OCI-LY3 (cell line): ENCODE measurements at regions not wholly inside any gene's neighbourhood (a gene's known extent, or its start where the extent isn't known, plus 50 kb on each side); places are given as distances from the start of the nearest gene placed in this dataset.

Source experiments
- H2AFZ ChIP-seq: fragments of 200-600, 300-600 bp; shearing (Covaris generic); 2 replicates; pipeline ENCODE4 v1.6.0; 2014; ENCODE audit warnings: antibody characterized with exemption, low read depth, low read length
- H3K27ac ChIP-seq: fragments of 200-600, 300-600 bp; sonication (generic); 2 replicates; pipeline ENCODE4 v1.5.1; 2014; ENCODE audit warnings: mild to moderate bottlenecking, low read length, moderate library complexity, mixed read lengths
- H3K27me3 ChIP-seq: fragments of 200-600, 300-600 bp; sonication (generic); 2 replicates; pipeline ENCODE4 v1.6.1; 2014; ENCODE audit warnings: low read depth, low read length, mixed read lengths
- H3K36me3 ChIP-seq: fragments of 200-600, 300-600 bp; sonication (generic); replicated peaks from 2 replicates; pipeline ENCODE3; 2014; ENCODE audit warnings: low read depth, low read length, mixed read lengths
- H3K4me1 ChIP-seq: fragments of 300-600, 200-600 bp; sonication (generic); 2 replicates; pipeline ENCODE4 v1.6.1; 2014; ENCODE audit warnings: low read length, mixed read lengths
- H3K4me2 ChIP-seq: fragments of 200-600, 300-600 bp; sonication (generic); 2 replicates; pipeline ENCODE4 v1.6.1; 2014; ENCODE audit warnings: low read length, mixed read lengths
- H3K4me3 ChIP-seq: fragments of 300-600, 200-600 bp; sonication (generic); 2 replicates; pipeline ENCODE4 v1.5.1; 2014; ENCODE audit warnings: antibody characterized with exemption, mild to moderate bottlenecking, low read length, moderate library complexity
- H3K79me2 ChIP-seq: fragments of 300-600, 200-600 bp; shearing (Covaris generic); 2 replicates; pipeline ENCODE4 v1.6.1; 2014; ENCODE audit warnings: mild to moderate bottlenecking, low read length, mixed read lengths
- H3K9ac ChIP-seq: fragments of 300-600, 200-600 bp; shearing (Covaris generic); 2 replicates; pipeline ENCODE4 v1.6.0; 2014; ENCODE audit warnings: mild to moderate bottlenecking, low read length, moderate library complexity
- H3K9me3 ChIP-seq: fragments of 200-600, 300-600 bp; shearing (Covaris generic); 2 replicates; pipeline ENCODE4 v1.6.1; 2014; ENCODE audit warnings: low read length, mixed read lengths; ENCODE audit not compliant: insufficient read depth
- H4K20me1 ChIP-seq: fragments of 200-600, 300-600 bp; sonication (generic); 2 replicates; pipeline ENCODE4 v1.6.1; 2016; ENCODE audit warnings: low read length, mixed read lengths; ENCODE audit not compliant: insufficient read depth
- CTCF ChIP-seq: fragments of 200-600, 300-600 bp; sonication (generic); IDR thresholded peaks from 2 replicates; pipeline ENCODE4 v1.5.1; 2014; ENCODE audit warnings: antibody characterized with exemption, low read length, low read depth
- EZH2phosphoT487 ChIP-seq: fragments of 200-600 bp; shearing (Covaris generic); IDR thresholded peaks from 2 replicates; pipeline ENCODE4 v1.6.1; 2018; ENCODE audit warnings: antibody characterized with exemption, mixed run types, low read depth

GRCh38 chr13:81778350-81778749 is 1437.4 kb upstream of the SPRY2 start:
- no peak overlapping the region for H3K9ac ChIP-seq
- no peaks in the 10 kb centered on the region for H3K9me3 ChIP-seq
- no peaks in the 10 kb centered on the region for H3K27me3 ChIP-seq
- H3K4me3 ChIP-seq = no peak overlapping the region
- H4K20me1 ChIP-seq = no peaks in the 10 kb centered on the region
- no peak overlapping the region for H3K4me2 ChIP-seq
- H3K4me1 ChIP-seq = no peaks in the 10 kb centered on the region
- H3K27ac ChIP-seq = no peak overlapping the region
- H3K79me2 ChIP-seq = no peaks in the 10 kb centered on the region
- no peaks in the 10 kb centered on the region for H3K36me3 ChIP-seq
- TF ChIP-seq EZH2phosphoT487 (no peak), CTCF (no peak)
- H2AFZ ChIP-seq = no peak overlapping the region

DNA sequence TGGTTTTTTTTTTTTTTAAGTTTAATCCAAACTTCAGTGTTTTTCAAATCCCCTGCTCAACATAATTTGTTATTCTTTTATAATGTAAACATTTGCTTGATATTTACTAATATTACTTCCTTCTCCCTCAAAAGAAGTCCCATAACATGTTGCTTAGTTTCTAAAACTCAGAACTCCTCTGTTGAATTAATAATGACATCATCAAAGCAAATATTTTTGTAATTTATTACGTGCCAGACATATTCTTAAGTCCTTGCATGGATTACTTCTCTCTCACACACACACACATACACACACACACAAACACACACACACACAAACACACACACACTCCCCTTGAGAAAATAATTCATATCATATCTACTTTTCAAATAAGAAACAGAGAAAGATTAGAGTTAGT is 1432.3 kb upstream of the SPRY2 start:
- Histone ChIP-seq H3K4me1 (no peaks in the 10 kb centered on the region), H3K4me2 (no peak overlapping the region), H4K20me1 (no peaks in the 10 kb centered on the region), H3K9ac (no peak overlapping the region), H3K4me3 (no peak overlapping the region), H3K27me3 (no peaks in the 10 kb centered on the region), H3K27ac (no peak overlapping the region), H3K9me3 (no peaks in the 10 kb centered on the region), H3K36me3 (no peaks in the 10 kb centered on the region), H2AFZ (no peak overlapping the region), H3K79me2 (no peaks in the 10 kb centered on the region)
- TF ChIP-seq EZH2phosphoT487 (no peak), CTCF (no peak)

GRCh38 chr13:81771951-81772350 is 1431.0 kb upstream of the SPRY2 start:
- H3K36me3 ChIP-seq = no peaks in the 10 kb centered on the region
- TF ChIP-seq CTCF (no peak), EZH2phosphoT487 (no peak)
- no peak overlapping the region for H3K27ac ChIP-seq
- H2AFZ ChIP-seq = 0 out of 2 replicates have a peak overlapping the region, but pooled peaks have one; percentile 21
- no peak overlapping the region for H3K4me2 ChIP-seq
- H4K20me1 ChIP-seq = no peaks in the 10 kb centered on the region
- no peaks in the 10 kb centered on the region for H3K4me1 ChIP-seq
- no peaks in the 10 kb centered on the region for H3K79me2 ChIP-seq
- no peak overlapping the region for H3K4me3 ChIP-seq
- H3K9ac ChIP-seq = no peak overlapping the region
- H3K9me3 ChIP-seq = no peaks in the 10 kb centered on the region
- no peaks in the 10 kb centered on the region for H3K27me3 ChIP-seq

DNA sequence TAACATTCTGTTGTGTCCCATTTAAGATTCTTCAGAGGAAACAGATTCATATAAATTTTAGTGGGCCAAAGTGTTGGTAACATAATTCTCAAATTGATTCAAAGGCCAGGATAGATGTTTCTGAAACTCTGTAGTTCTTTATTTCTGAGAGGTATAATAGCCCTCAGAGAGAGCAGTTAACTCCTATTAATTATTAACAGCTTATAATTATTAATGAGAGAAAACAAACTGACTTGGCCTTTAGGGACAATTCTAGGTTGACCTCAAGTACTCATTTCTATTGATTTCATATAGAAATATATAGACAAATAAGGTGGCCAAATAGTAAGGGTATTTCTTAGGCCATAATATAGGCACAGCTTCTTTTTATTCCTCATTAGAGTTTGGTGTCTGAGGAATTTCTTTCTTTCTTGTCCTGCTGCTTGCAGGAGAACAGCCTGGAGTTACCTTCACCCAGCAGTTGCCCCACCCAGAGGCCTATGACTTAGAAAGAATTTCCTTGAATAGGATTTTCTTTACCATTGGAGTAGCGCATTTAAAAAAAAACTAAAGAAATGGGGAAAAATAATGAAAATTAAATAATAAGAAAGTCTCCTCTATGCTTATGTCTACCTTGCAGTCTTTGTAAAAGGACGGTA is 1430.1 kb upstream of the SPRY2 start:
- H3K9me3 ChIP-seq = no peaks in the 10 kb centered on the region
- no peaks in the 10 kb centered on the region for H3K79me2 ChIP-seq
- no peak overlapping the region for H2AFZ ChIP-seq
- no peak overlapping the region for H3K4me3 ChIP-seq
- no peak overlapping the region for H3K9ac ChIP-seq
- TF ChIP-seq EZH2phosphoT487 (no peak), CTCF (no peak)
- H3K27me3 ChIP-seq = no peaks in the 10 kb centered on the region
- no peaks in the 10 kb centered on the region for H4K20me1 ChIP-seq
- H3K27ac ChIP-seq = no peak overlapping the region
- H3K36me3 ChIP-seq = no peaks in the 10 kb centered on the region
- no peaks in the 10 kb centered on the region for H3K4me1 ChIP-seq
- no peak overlapping the region for H3K4me2 ChIP-seq
